Uterus (tissue), 2 donors: ENCODE measurements at regions not wholly inside any gene's neighbourhood (a gene's known extent, or its start where the extent isn't known, plus 50 kb on each side); places are given as distances from the start of the nearest gene placed in this dataset.

Source experiments
- CTCF ChIP-seq, 4 experiments: fragments of 200-600 bp in 2 of 4; fragments of 450-650 bp in 2 of 4; sonication (generic) in 2 of 4; IDR thresholded peaks; one replicate each; pipeline ENCODE4 v1.5.1; 2016 to 2019; ENCODE audit warnings: antibody characterized with exemption in 4 of 4, mild to moderate bottlenecking in 2 of 4, moderate library complexity in 1 of 4
- POLR2A ChIP-seq, 2 donors: fragments of 450-650 bp; IDR thresholded peaks; one replicate each; pipeline ENCODE4 v1.6.1; 2016; ENCODE audit warnings: antibody characterized with exemption in 2 of 2, mild to moderate bottlenecking in 1 of 2, moderate library complexity in 1 of 2

GRCh38 chr13:63882052-63882451 lies 2466.4 kb upstream of the PCDH20 start:
- TF ChIP-seq POLR2A (IDR thresholded peaks at IDR 0.05) (no peak), CTCF (IDR thresholded peaks at IDR 0.05) (no peak)
